Kidney (tissue), 13 donors: ENCODE measurements at regions not wholly inside any gene's neighbourhood (a gene's known extent, or its start where the extent isn't known, plus 50 kb on each side); places are given as distances from the start of the nearest gene placed in this dataset.

ENCODE experiments used
- DNase-seq, 5 donors: peaks; one replicate each; pipeline ENCODE4 v3.0.0-alpha.2; 2013 to 2020
- FAIRE-seq: peaks from 2 replicates; lab custom pipeline; 2012; peaks lifted over from hg19 to GRCh38; lab: Jason Lieb, UNC
- H3K27ac ChIP-seq, 2 donors: one replicate each; pipeline ENCODE4 v1.7.0; 2013; ENCODE audit warnings: low read depth in 2 of 2, low read length in 2 of 2, inconsistent platforms in 1 of 2
- H3K27me3 ChIP-seq: one replicate; pipeline ENCODE4 v1.7.1; 2013; ENCODE audit warnings: low read length, inconsistent platforms; ENCODE audit not compliant: control insufficient read depth, insufficient read depth
- H3K36me3 ChIP-seq, 3 donors: one replicate each; pipeline versions ENCODE4 v1.7.0 to v1.7.1; 2013; ENCODE audit warnings: low read length in 3 of 3, control low read depth in 1 of 3, inconsistent platforms in 1 of 3; ENCODE audit not compliant: insufficient read depth in 3 of 3, control insufficient read depth in 2 of 3
- H3K4me1 ChIP-seq, 3 donors: one replicate each; pipeline versions ENCODE4 v1.7.0 to v1.7.1; 2013; ENCODE audit warnings: low read length in 3 of 3, inconsistent platforms in 1 of 3, low read depth in 1 of 3; ENCODE audit not compliant: control insufficient read depth in 2 of 3, insufficient read depth in 2 of 3
- H3K4me3 ChIP-seq, 3 donors: one replicate each; pipeline versions ENCODE4 v1.7.0 to v1.8.1; 2013; ENCODE audit warnings: low read length in 3 of 3, control low read depth in 1 of 3, inconsistent platforms in 1 of 3
- H3K9ac ChIP-seq, 3 donors: one replicate each; pipeline versions ENCODE4 v1.7.0 to v1.7.1; 2013; ENCODE audit warnings: low read length in 3 of 3, control low read depth in 1 of 3, inconsistent platforms in 1 of 3
- H3K9me3 ChIP-seq, 3 donors: one replicate each; pipeline versions ENCODE4 v1.7.0 to v1.7.1; 2013; ENCODE audit warnings: low read length in 3 of 3, control low read depth in 1 of 3, inconsistent platforms in 1 of 3; ENCODE audit not compliant: control insufficient read depth in 2 of 3, insufficient read depth in 1 of 3
- CTCF ChIP-seq: IDR thresholded peaks from 3 replicates; pipeline ENCODE4 v1.5.1; 2012; ENCODE audit warnings: mild to moderate bottlenecking, moderate library complexity, borderline replicate concordance; ENCODE audit not compliant: insufficient read depth; ENCODE audit errors: extremely low read depth
- intact Hi-C: fragments of 100-400 bp; cut with DNase I; formaldehyde crosslinking; loops from one replicate; pipeline ENCODE4 v1.11.1; 2022
- donor health status: control.
- donor health status: control.
- donor health status: control.
- donor health status: control.
- donor health status: control.
- donor health status: DM: yes; HTN: yes; CAD: no.
- donor health status: Normal renal cell carcinoma (clear cell type).

GRCh38 chr16:29321585-29321984, 84.9 kb downstream of the NPIPB11 start:
- no peaks in the 10 kb centered on the region for H3K4me1 ChIP-seq
- no peaks in the 10 kb centered on the region for H3K27me3 ChIP-seq
- H3K4me3 ChIP-seq, result no peak overlapping the region
- peak in 3 of 5 donors; percentile 39 to 54 (median 51) for DNase-seq
- no peaks in the 10 kb centered on the region for H3K36me3 ChIP-seq
- no peaks in the 10 kb centered on the region for H3K9me3 ChIP-seq
- no peak for TF ChIP-seq CTCF
- H3K27ac ChIP-seq, result no peak overlapping the region
- intact Hi-C loops, result no loop called here
- FAIRE-seq, result no peak
- no peak overlapping the region for H3K9ac ChIP-seq

DNA sequence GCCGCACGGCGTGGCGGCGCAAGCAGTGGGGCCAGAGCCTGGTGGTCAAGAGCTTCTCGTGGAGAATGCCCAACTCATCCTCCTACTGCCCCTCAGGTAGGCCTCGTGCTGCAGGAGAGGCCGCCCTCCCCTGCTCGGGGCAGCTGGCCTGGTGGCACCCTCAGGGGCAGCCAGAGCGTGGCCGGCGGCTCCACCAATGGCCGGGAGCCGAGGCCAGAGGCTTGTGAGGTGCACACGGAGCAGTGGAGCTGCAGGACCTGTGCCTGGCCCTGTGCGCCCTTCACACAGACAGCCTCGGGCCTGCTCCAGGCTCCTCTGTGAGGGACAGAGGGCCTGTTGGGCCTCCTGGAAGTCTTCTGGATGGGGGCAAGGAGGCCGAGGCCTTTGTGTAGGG, 85.5 kb downstream of the NPIPB11 start:
- H3K27me3 ChIP-seq, result no peaks in the 10 kb centered on the region
- no peak overlapping the region for H3K9ac ChIP-seq
- no peaks in the 10 kb centered on the region for H3K4me1 ChIP-seq
- peak in 1 of 5 donors; percentile 50 for DNase-seq
- H3K36me3 ChIP-seq, result no peaks in the 10 kb centered on the region
- H3K9me3 ChIP-seq, result no peaks in the 10 kb centered on the region
- no peak overlapping the region for H3K4me3 ChIP-seq
- H3K27ac ChIP-seq, result no peak overlapping the region
- intact Hi-C loops, result no loop called here
- FAIRE-seq, result no peak
- no peak for TF ChIP-seq CTCF

GRCh38 chr16:29320274-29320999, 86.1 kb downstream of the NPIPB11 start:
- FAIRE-seq (no peak), DNase-seq (peak in 1 of 5 donors; percentile 55)
- no peaks in the 10 kb centered on the region for H3K36me3 ChIP-seq
- H3K27me3 ChIP-seq, result no peaks in the 10 kb centered on the region
- H3K27ac ChIP-seq, result no peak overlapping the region
- H3K4me3 ChIP-seq, result no peak overlapping the region
- H3K9ac ChIP-seq, result no peak overlapping the region
- H3K9me3 ChIP-seq, result no peaks in the 10 kb centered on the region
- H3K4me1 ChIP-seq, result no peaks in the 10 kb centered on the region
- intact Hi-C loops, result no loop called here
- TF ChIP-seq CTCF, result no peak
